RWPE1 (cell line): ENCODE measurements at regions not wholly inside any gene's neighbourhood (a gene's known extent, or its start where the extent isn't known, plus 50 kb on each side); places are given as distances from the start of the nearest gene placed in this dataset.

ENCODE experiments used
- CTCF ChIA-PET: fragments of 350-600 bp; sonication (Branson Sonifier 250); formaldehyde crosslinking; extraction: SDS; loops from one replicate; lab custom pipeline; 2021; lab: Yijun Ruan, JAX
- POLR2A ChIA-PET: fragments of 400-600 bp; formaldehyde crosslinking; extraction: SDS; loops from one replicate; lab custom pipeline; 2020; ENCODE audit warnings: antibody characterized with exemption; ENCODE audit not compliant: low non-redundant PET; lab: Yijun Ruan, JAX
- DNase-seq: peaks from one replicate; pipeline ENCODE4 v3.0.0; 2012; ENCODE audit warnings: low spot score
- H3K27ac ChIP-seq: fragments of 450-650 bp; 2 replicates; pipeline ENCODE4 v1.5.1; 2017
- TF ChIP-seq, protein P1 (sequence below): fragments of 450-650 bp; conservative IDR thresholded peaks from 2 replicates; pipeline ENCODE4 v1.5.1; 2017; ENCODE audit warnings: low read depth, mild to moderate bottlenecking

DNA sequence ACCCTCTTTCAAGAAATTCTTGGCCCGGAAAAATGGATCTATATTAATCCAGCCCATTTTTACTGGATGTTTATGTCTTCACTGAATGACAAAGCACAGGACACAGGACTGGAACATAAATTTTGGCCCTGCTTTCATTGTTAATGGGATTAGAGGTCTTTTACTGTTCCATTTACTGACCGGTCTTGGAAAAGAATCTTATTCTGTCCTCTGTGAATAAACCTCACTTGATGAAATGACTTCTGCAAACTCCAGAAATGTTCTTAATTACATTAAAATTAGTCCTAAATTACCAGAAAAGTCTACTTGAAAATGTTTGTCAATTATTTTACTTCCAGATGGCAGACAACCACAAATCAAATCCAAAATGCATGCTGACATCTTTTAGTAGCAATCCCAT lies 79.3 kb upstream of the SLC24A5 start:
- POLR2A ChIA-PET, result no interaction called here
- CTCF ChIA-PET, result no interaction called here
- H3K27ac ChIP-seq, result no peak overlapping the region
- TF ChIP-seq, protein P1, sequence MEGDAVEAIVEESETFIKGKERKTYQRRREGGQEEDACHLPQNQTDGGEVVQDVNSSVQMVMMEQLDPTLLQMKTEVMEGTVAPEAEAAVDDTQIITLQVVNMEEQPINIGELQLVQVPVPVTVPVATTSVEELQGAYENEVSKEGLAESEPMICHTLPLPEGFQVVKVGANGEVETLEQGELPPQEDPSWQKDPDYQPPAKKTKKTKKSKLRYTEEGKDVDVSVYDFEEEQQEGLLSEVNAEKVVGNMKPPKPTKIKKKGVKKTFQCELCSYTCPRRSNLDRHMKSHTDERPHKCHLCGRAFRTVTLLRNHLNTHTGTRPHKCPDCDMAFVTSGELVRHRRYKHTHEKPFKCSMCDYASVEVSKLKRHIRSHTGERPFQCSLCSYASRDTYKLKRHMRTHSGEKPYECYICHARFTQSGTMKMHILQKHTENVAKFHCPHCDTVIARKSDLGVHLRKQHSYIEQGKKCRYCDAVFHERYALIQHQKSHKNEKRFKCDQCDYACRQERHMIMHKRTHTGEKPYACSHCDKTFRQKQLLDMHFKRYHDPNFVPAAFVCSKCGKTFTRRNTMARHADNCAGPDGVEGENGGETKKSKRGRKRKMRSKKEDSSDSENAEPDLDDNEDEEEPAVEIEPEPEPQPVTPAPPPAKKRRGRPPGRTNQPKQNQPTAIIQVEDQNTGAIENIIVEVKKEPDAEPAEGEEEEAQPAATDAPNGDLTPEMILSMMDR, result no peak
- DNase-seq, result no peak

DNA sequence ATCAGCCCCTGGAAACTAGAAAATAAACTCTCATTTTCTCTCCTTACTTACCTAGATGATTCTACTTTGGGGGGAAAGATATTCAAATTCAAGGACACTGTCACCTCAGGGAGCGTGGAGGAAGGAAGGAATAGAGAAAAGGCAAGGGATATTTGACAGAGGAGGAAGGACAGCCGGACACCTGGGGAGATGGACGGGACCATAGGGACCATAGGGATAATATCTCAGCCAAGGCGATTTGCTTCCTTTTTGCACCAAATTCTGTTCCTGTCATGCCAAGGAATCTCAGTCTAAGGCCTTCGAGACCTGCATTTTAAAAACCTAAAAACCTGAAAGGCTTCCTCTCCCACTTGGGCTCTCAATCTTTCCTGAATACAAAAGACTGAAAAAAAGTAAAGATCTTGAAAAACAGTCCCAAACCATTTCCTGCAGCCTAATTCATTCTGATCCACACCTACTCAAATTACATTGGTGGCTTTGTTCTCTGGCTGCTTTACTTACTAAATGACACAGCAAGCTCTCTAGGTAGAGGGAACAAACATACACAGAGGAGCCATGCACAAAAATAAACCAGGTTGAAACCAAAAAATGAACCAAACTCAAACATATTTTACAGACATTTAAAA lies 73.9 kb upstream of the SLC24A5 start:
- TF ChIP-seq, protein P1, result no peak
- ChIA-PET POLR2A (no interaction called here), CTCF (interaction anchor here (0.8 kb wide), 1 partner anchor 311 kb away, joined by 5 read pairs; no protein-coding TSS in a partner anchor)
- no peak overlapping the region for H3K27ac ChIP-seq
- DNase-seq, result no peak

DNA sequence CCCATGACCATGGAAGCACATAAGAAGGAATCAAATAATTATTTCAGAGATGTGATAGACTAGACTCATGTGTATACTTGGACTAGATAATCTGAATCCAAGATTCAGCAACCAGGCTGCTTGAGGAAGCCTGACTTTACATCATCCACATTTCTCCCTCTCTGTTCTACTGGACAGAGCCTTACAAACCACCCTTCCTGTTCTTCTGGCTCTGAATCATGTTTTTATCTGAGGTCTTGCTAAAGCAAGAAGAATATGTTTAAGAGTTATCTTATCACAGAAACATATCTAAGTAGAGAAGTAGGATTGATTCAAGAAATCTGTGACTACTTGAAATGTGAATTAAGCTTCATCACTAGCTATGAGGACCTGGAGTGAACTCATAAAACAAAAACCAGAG lies 71.1 kb upstream of the SLC24A5 start:
- CTCF ChIA-PET, result no interaction called here
- TF ChIP-seq, protein P1, result no peak
- no peak overlapping the region for H3K27ac ChIP-seq
- POLR2A ChIA-PET, result no interaction called here
- no peak for DNase-seq

DNA sequence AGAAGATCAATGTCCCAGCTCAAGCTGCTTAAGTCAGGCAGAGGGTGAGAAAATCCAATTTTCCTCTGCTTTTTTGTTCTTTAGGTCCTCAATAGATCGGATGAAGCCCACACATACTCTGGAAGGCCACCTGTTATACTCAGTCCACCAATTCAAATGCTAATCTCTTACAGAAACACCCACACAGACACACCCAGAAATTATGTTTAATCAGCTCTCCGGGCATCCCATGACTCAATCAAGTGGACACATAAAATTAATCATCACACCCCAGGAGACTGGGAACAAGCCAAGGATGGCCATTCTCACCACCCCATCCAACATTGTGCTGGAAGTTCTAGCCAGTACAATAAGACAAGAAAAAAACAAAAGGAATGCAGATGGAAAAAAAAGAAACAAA lies 67.8 kb upstream of the SLC24A5 start:
- DNase-seq, result peak; percentile 44
- H3K27ac ChIP-seq, result no peak overlapping the region
- POLR2A ChIA-PET, result no interaction called here
- TF ChIP-seq, protein P1, result no peak
- CTCF ChIA-PET, result no interaction called here

DNA sequence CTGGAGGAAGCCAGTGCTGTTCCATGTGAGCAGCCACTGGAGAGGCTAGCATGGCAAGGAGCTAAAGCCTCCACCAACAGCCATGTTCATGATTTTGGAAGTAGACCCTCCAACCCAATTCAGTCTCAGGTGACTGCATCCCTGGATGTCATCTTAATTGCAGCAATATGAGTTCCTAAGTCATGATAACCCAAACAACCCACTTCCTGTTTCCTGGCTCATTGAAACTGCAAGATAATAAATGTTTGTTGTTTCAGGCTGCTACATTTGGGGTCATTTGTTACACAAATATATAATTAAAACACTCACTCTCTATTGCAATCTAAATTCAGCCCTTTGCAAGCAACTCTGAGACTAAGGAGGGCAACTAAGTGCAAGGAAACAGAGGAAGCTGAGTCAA lies 62.4 kb upstream of the SLC24A5 start:
- no peak for DNase-seq
- ChIA-PET POLR2A (no interaction called here), CTCF (no interaction called here)
- TF ChIP-seq, protein P1, result no peak
- H3K27ac ChIP-seq, result no peak overlapping the region

DNA sequence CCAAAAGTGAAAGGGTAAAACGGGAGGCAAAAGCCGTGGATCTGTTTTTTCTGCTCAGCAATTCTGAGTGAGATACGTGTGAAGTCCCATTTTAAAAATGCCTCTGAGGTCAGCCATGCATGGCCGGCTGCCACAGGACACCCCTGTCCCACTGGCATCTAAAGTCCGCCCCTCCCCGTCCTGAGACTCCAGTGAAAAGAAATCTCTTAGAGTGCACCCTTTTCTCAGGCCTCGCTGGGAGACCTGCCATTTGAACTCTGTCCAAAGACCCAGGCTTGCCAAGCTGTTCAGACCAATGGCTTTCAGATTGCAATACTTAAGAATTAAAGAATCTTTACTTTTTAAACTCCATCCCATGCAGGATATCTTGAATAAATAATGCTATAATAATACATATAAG lies 61.0 kb upstream of the SLC24A5 start:
- no peak overlapping the region for H3K27ac ChIP-seq
- DNase-seq, result no peak
- TF ChIP-seq, protein P1, result no peak
- CTCF ChIA-PET, result no interaction called here
- POLR2A ChIA-PET, result no interaction called here

DNA sequence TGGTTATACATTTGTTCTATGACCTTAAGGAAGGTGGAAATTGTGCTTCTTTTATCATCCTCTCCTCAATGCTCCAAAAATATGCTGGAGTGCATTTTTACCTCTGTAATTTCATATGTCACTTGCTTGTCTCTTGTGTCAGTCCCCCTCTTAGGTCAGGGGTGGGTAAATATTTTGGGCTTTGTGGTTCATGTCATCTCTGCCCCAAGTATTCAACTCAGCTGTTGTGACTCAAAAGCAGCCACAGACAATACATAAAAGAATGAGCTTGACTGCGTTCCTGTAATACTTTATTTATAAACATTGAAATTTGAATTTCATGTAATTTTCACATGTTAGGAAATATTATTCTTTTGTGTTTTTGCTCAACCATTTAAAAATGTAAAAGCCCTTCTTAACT lies 60.4 kb upstream of the SLC24A5 start:
- TF ChIP-seq, protein P1, result no peak
- DNase-seq, result no peak
- CTCF ChIA-PET, result interaction anchor here (0.7 kb wide), 1 partner anchor 690 kb away, joined by 3 read pairs; no protein-coding TSS in a partner anchor
- POLR2A ChIA-PET, result no interaction called here
- no peak overlapping the region for H3K27ac ChIP-seq
